Activated naive CD4-positive, alpha-beta T cell treated with anti-CD3 and anti-CD28 coated beads, Interleukin-2, amount 10 ng/mL, durations not matched to agents 7 days and 5 days (primary cell): ENCODE measurements at regions not wholly inside any gene's neighbourhood (a gene's known extent, or its start where the extent isn't known, plus 50 kb on each side); places are given as distances from the start of the nearest gene placed in this dataset.

Source experiments
- CTCF ChIA-PET: fragments of 350-600 bp; sonication (Branson Sonifier 250); formaldehyde crosslinking; loops from one replicate; lab custom pipeline; 2021; ENCODE audit warnings: antibody characterized with exemption; lab: Charles Lee
- DNase-seq: peaks from one replicate; pipeline ENCODE4 v3.0.0-alpha.2; 2020
- H3K27ac Mint-ChIP-seq: one replicate; pipeline ENCODE4 v1.8.0; 2021; ENCODE audit warnings: mild to moderate bottlenecking, moderate library complexity, mixed read lengths
- H3K27me3 Mint-ChIP-seq: one replicate; pipeline ENCODE4 v1.8.0; 2021; ENCODE audit warnings: mild to moderate bottlenecking, mixed read lengths
- H3K36me3 Mint-ChIP-seq: one replicate; pipeline ENCODE4 v1.8.0; 2021; ENCODE audit warnings: mixed read lengths
- H3K4me1 Mint-ChIP-seq: one replicate; pipeline ENCODE4 v1.8.0; 2021; ENCODE audit warnings: mixed read lengths
- H3K4me3 Mint-ChIP-seq: one replicate; pipeline ENCODE4 v1.8.0; 2021; ENCODE audit warnings: mild to moderate bottlenecking, moderate library complexity, mixed read lengths
- H3K9me3 Mint-ChIP-seq: one replicate; pipeline ENCODE4 v1.8.0; 2021; ENCODE audit warnings: mixed read lengths

GRCh38 chr2:71789556-71790204 is 336.3 kb downstream of the DYSF start:
- Mint-ChIP-seq H3K4me1 (no peaks in the 10 kb centered on the region), H3K4me3 (no peak overlapping the region), H3K27me3 (no peaks in the 10 kb centered on the region), H3K9me3 (no peaks in the 10 kb centered on the region), H3K27ac (no peak overlapping the region), H3K36me3 (no peaks in the 10 kb centered on the region)
- DNase-seq = no peak
- CTCF ChIA-PET = interaction anchor here (1.0 kb wide), 1 partner anchor 85 kb away, joined by 3 read pairs; no protein-coding TSS in a partner anchor

- H3K36me3 Mint-ChIP-seq = no peaks in the 10 kb centered on the region
- H3K27ac Mint-ChIP-seq = no peak overlapping the region
- CTCF ChIA-PET = no interaction called here
- H3K9me3 Mint-ChIP-seq = no peaks in the 10 kb centered on the region
- H3K27me3 Mint-ChIP-seq = peaks cover 5% of the 10 kb centered on the region
- DNase-seq = no peak
- no peaks in the 10 kb centered on the region for H3K4me1 Mint-ChIP-seq
- H3K4me3 Mint-ChIP-seq = no peak overlapping the region
These were observed 335.4 kb downstream of the DYSF start for GRCh38 chr2:71788601-71789240.

GRCh38 chr2:71788186-71788525 is 334.8 kb downstream of the DYSF start:
- H3K4me1 Mint-ChIP-seq = no peaks in the 10 kb centered on the region
- H3K27ac Mint-ChIP-seq = no peak overlapping the region
- H3K36me3 Mint-ChIP-seq = no peaks in the 10 kb centered on the region
- H3K9me3 Mint-ChIP-seq = no peaks in the 10 kb centered on the region
- CTCF ChIA-PET = no interaction called here
- H3K4me3 Mint-ChIP-seq = no peak overlapping the region
- H3K27me3 Mint-ChIP-seq = peaks cover 5% of the 10 kb centered on the region
- no peak for DNase-seq

- Mint-ChIP-seq H3K4me1 (no peaks in the 10 kb centered on the region), H3K4me3 (no peak overlapping the region), H3K27ac (no peak overlapping the region), H3K27me3 (peaks cover 8% of the 10 kb centered on the region), H3K9me3 (no peaks in the 10 kb centered on the region), H3K36me3 (no peaks in the 10 kb centered on the region)
- CTCF ChIA-PET = no interaction called here
- no peak for DNase-seq
These were observed 334.3 kb downstream of the DYSF start for GRCh38 chr2:71787476-71788185.

- Mint-ChIP-seq H3K9me3 (no peaks in the 10 kb centered on the region), H3K27me3 (peaks cover 8% of the 10 kb centered on the region), H3K27ac (no peak overlapping the region), H3K36me3 (no peaks in the 10 kb centered on the region), H3K4me3 (no peak overlapping the region), H3K4me1 (no peaks in the 10 kb centered on the region)
- CTCF ChIA-PET = no interaction called here
- DNase-seq = no peak
These were observed 333.7 kb downstream of the DYSF start for GRCh38 chr2:71787108-71787415.

- H3K36me3 Mint-ChIP-seq = no peaks in the 10 kb centered on the region
- H3K4me3 Mint-ChIP-seq = no peak overlapping the region
- H3K27ac Mint-ChIP-seq = no peak overlapping the region
- H3K27me3 Mint-ChIP-seq = peaks cover 8% of the 10 kb centered on the region
- no peaks in the 10 kb centered on the region for H3K4me1 Mint-ChIP-seq
- no peaks in the 10 kb centered on the region for H3K9me3 Mint-ChIP-seq
- CTCF ChIA-PET = no interaction called here
- DNase-seq = no peak
These were observed 333.1 kb downstream of the DYSF start for GRCh38 chr2:71786291-71787107.

- H3K27ac Mint-ChIP-seq = no peak overlapping the region
- H3K36me3 Mint-ChIP-seq = no peaks in the 10 kb centered on the region
- DNase-seq = no peak
- CTCF ChIA-PET = interaction anchor here (1.4 kb wide), 1 partner anchor 9 kb away, joined by 4 read pairs; no protein-coding TSS in a partner anchor
- H3K27me3 Mint-ChIP-seq = peaks cover 8% of the 10 kb centered on the region
- no peak overlapping the region for H3K4me3 Mint-ChIP-seq
- no peaks in the 10 kb centered on the region for H3K4me1 Mint-ChIP-seq
- no peaks in the 10 kb centered on the region for H3K9me3 Mint-ChIP-seq
These were observed 332.2 kb downstream of the DYSF start for GRCh38 chr2:71785516-71785981.

GRCh38 chr2:71784734-71785511 is 331.6 kb downstream of the DYSF start:
- H3K4me3 Mint-ChIP-seq = no peak overlapping the region
- no peaks in the 10 kb centered on the region for H3K36me3 Mint-ChIP-seq
- CTCF ChIA-PET = interaction anchor here (1.4 kb wide), 1 partner anchor 9 kb away, joined by 4 read pairs; no protein-coding TSS in a partner anchor
- no peak overlapping the region for H3K27ac Mint-ChIP-seq
- no peaks in the 10 kb centered on the region for H3K4me1 Mint-ChIP-seq
- DNase-seq = no peak
- peaks cover 8% of the 10 kb centered on the region for H3K27me3 Mint-ChIP-seq
- no peaks in the 10 kb centered on the region for H3K9me3 Mint-ChIP-seq

- CTCF ChIA-PET = no interaction called here
- Mint-ChIP-seq H3K27ac (no peak overlapping the region), H3K36me3 (no peaks in the 10 kb centered on the region), H3K27me3 (peaks cover 8% of the 10 kb centered on the region), H3K9me3 (no peaks in the 10 kb centered on the region), H3K4me1 (no peaks in the 10 kb centered on the region), H3K4me3 (no peak overlapping the region)
- no peak for DNase-seq
These were observed 330.5 kb downstream of the DYSF start for GRCh38 chr2:71783815-71784214.

- Mint-ChIP-seq H3K36me3 (no peaks in the 10 kb centered on the region), H3K9me3 (no peaks in the 10 kb centered on the region), H3K27ac (no peak overlapping the region), H3K4me1 (no peaks in the 10 kb centered on the region), H3K4me3 (no peak overlapping the region), H3K27me3 (peaks cover 8% of the 10 kb centered on the region)
- DNase-seq = no peak
- CTCF ChIA-PET = no interaction called here
These were observed 329.9 kb downstream of the DYSF start for GRCh38 chr2:71783215-71783614.

GRCh38 chr2:71782323-71782722 is 329.0 kb downstream of the DYSF start:
- no peak for DNase-seq
- peaks cover 8% of the 10 kb centered on the region for H3K27me3 Mint-ChIP-seq
- no peaks in the 10 kb centered on the region for H3K36me3 Mint-ChIP-seq
- H3K4me3 Mint-ChIP-seq = no peak overlapping the region
- H3K9me3 Mint-ChIP-seq = no peaks in the 10 kb centered on the region
- CTCF ChIA-PET = interaction anchor here (0.6 kb wide), 1 partner anchor 17 kb away, joined by 3 read pairs; no protein-coding TSS in a partner anchor
- H3K27ac Mint-ChIP-seq = no peak overlapping the region
- H3K4me1 Mint-ChIP-seq = no peaks in the 10 kb centered on the region

GRCh38 chr2:71781695-71782228 is 328.4 kb downstream of the DYSF start:
- no peak overlapping the region for H3K4me3 Mint-ChIP-seq
- H3K27ac Mint-ChIP-seq = no peak overlapping the region
- no peak for DNase-seq
- H3K9me3 Mint-ChIP-seq = no peaks in the 10 kb centered on the region
- CTCF ChIA-PET = no interaction called here
- peaks cover 8% of the 10 kb centered on the region for H3K27me3 Mint-ChIP-seq
- H3K4me1 Mint-ChIP-seq = no peaks in the 10 kb centered on the region
- H3K36me3 Mint-ChIP-seq = no peaks in the 10 kb centered on the region

- no peak for DNase-seq
- no peak overlapping the region for H3K27ac Mint-ChIP-seq
- H3K27me3 Mint-ChIP-seq = peaks cover 11% of the 10 kb centered on the region
- no peaks in the 10 kb centered on the region for H3K9me3 Mint-ChIP-seq
- H3K4me3 Mint-ChIP-seq = no peak overlapping the region
- no peaks in the 10 kb centered on the region for H3K36me3 Mint-ChIP-seq
- CTCF ChIA-PET = no interaction called here
- no peaks in the 10 kb centered on the region for H3K4me1 Mint-ChIP-seq
These were observed 326.8 kb downstream of the DYSF start for GRCh38 chr2:71780162-71780561.
